Liver (tissue), 8 donors: ENCODE measurements at regions not wholly inside any gene's neighbourhood (a gene's known extent, or its start where the extent isn't known, plus 50 kb on each side); places are given as distances from the start of the nearest gene placed in this dataset.

Experiments
- DNase-seq: peaks from one replicate; pipeline ENCODE4 v3.0.0-alpha.2; 2017; ENCODE audit warnings: low spot score
- H3K27ac ChIP-seq, 2 donors: one replicate each; pipeline ENCODE4 v1.7.0; 2013; ENCODE audit warnings: inconsistent platforms in 2 of 2, low read length in 2 of 2, control low read depth in 1 of 2, low read depth in 1 of 2, mild to moderate bottlenecking in 1 of 2
- H3K27me3 ChIP-seq, 4 donors: one replicate each; pipeline versions ENCODE4 v1.6.1 to v1.7.0; 2013; ENCODE audit warnings: low read length in 3 of 4, inconsistent platforms in 1 of 4, mild to moderate bottlenecking in 1 of 4, moderate library complexity in 1 of 4; ENCODE audit not compliant: control insufficient read depth in 4 of 4, insufficient read depth in 4 of 4
- H3K36me3 ChIP-seq, 4 donors: one replicate each; pipeline versions ENCODE4 v1.6.1 to v1.7.0; 2013; ENCODE audit warnings: low read length in 3 of 4, mild to moderate bottlenecking in 3 of 4, low read depth in 1 of 4, moderate library complexity in 1 of 4; ENCODE audit not compliant: control insufficient read depth in 4 of 4, insufficient read depth in 3 of 4
- H3K4me1 ChIP-seq, 4 donors: one replicate each; pipeline versions ENCODE4 v1.6.1 to v1.7.0; 2013; ENCODE audit warnings: low read length in 3 of 4, mild to moderate bottlenecking in 3 of 4, moderate library complexity in 1 of 4; ENCODE audit not compliant: control insufficient read depth in 4 of 4, insufficient read depth in 4 of 4
- H3K4me3 ChIP-seq, 3 donors: one replicate each; pipeline versions ENCODE4 v1.6.1 to v1.7.0; 2013; ENCODE audit warnings: low read length in 3 of 3, control low read depth in 1 of 3, low read depth in 1 of 3, mild to moderate bottlenecking in 1 of 3
- H3K9ac ChIP-seq, 2 donors: one replicate each; pipeline ENCODE4 v1.7.0; 2013; ENCODE audit warnings: low read length in 2 of 2, mild to moderate bottlenecking in 2 of 2, moderate library complexity in 2 of 2, control low read depth in 1 of 2, low read depth in 1 of 2
- H3K9me3 ChIP-seq, 4 donors: one replicate each; pipeline versions ENCODE4 v1.6.1 to v1.7.0; 2013; ENCODE audit warnings: low read length in 3 of 4; ENCODE audit not compliant: control insufficient read depth in 4 of 4
- CTCF ChIP-seq: fragments of 150-350 bp; IDR thresholded peaks from 2 replicates; pipeline ENCODE4 v1.5.1; 2017; ENCODE audit warnings: improper control_type of control experiment, low read depth, low read length; ENCODE audit not compliant: missing input control
- EGR1 ChIP-seq, 2 donors: IDR thresholded peaks; 2 replicates each; pipeline ENCODE4 v1.6.1; 2016 to 2018; ENCODE audit warnings: antibody characterized with exemption in 2 of 2, low read depth in 2 of 2
- FOXA1 ChIP-seq: IDR thresholded peaks from 2 replicates; pipeline ENCODE4 v1.6.1; 2016; ENCODE audit warnings: antibody characterized with exemption
- FOXA2 ChIP-seq: IDR thresholded peaks from 2 replicates; pipeline ENCODE4 v1.6.1; 2016; ENCODE audit warnings: antibody characterized with exemption
- GABPA ChIP-seq, 2 donors: IDR thresholded peaks in 1 of 2; conservative IDR thresholded peaks in 1 of 2; 2 replicates each; pipeline ENCODE4 v1.6.1; 2016; ENCODE audit warnings: antibody characterized with exemption in 2 of 2, mild to moderate bottlenecking in 1 of 2, moderate library complexity in 1 of 2
- HNF4G ChIP-seq: IDR thresholded peaks from 2 replicates; pipeline ENCODE4 v1.6.1; 2016; ENCODE audit warnings: antibody characterized with exemption
- NR2F2 ChIP-seq: IDR thresholded peaks from 2 replicates; pipeline ENCODE4 v1.6.1; 2016; ENCODE audit warnings: antibody characterized with exemption
- RAD21 ChIP-seq, 2 donors: IDR thresholded peaks; 2 replicates each; pipeline ENCODE4 v1.6.1; 2016; ENCODE audit warnings: antibody characterized with exemption in 2 of 2, mild to moderate bottlenecking in 2 of 2
- RXRA ChIP-seq, 2 donors: IDR thresholded peaks; 2 replicates each; pipeline ENCODE4 v1.6.1; 2017 to 2018; ENCODE audit warnings: antibody characterized with exemption in 2 of 2, mild to moderate bottlenecking in 1 of 2
- SP1 ChIP-seq: IDR thresholded peaks from 2 replicates; pipeline ENCODE4 v1.6.1; 2018; ENCODE audit warnings: antibody characterized with exemption, mild to moderate bottlenecking
- TAF1 ChIP-seq: conservative IDR thresholded peaks from 2 replicates; pipeline ENCODE4 v1.6.1; 2016; ENCODE audit warnings: antibody characterized with exemption, mild to moderate bottlenecking
- YY1 ChIP-seq: IDR thresholded peaks from 2 replicates; pipeline ENCODE4 v1.6.1; 2016; ENCODE audit warnings: antibody characterized with exemption, mild to moderate bottlenecking
- WGBS: extraction: QIAGEN DNeasy Blood & Tissue Kit; methylation state at CpG from one replicate; pipeline ENCODE4 v1.1.7; 2013; 5-methylcytosine and 5-hydroxymethylcytosine counted together
- TF ChIP-seq, protein P1 (sequence below): IDR thresholded peaks from 2 replicates; pipeline ENCODE4 v1.6.1; 2016; ENCODE audit warnings: antibody characterized with exemption
- TF ChIP-seq, protein P2 (sequence below): IDR thresholded peaks from 2 replicates; pipeline ENCODE4 v1.6.1; 2016; ENCODE audit warnings: antibody characterized with exemption
- TF ChIP-seq, protein P3 (sequence below): IDR thresholded peaks from 2 replicates; pipeline ENCODE4 v1.6.1; 2016; ENCODE audit warnings: antibody characterized with exemption
- donor health status: healthy.
- donor health status: healthy.
- donor health status: healthy.
- donor health status: healthy.
- donor health status: healthy.

DNA sequence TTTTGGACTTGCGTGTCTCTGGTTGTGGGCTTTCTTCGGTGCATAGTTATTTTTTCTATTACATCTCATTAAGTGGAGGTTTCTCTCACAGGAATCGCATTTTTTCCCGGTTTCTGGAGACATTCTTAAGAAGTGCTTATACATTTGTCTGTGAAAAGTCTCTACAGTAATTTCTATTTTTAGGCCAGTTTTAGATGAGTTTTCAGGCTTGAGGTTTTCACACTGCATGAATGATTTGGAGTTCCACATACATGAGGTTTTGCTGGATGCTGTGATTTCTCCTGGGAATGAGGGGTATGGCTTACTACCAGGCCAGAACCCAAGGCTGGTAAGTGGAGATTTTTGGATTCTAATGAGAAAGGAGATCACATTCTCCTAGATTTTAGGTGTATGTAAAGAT, 422.6 kb upstream of the SLIT2 start:
- TF ChIP-seq, protein P1, sequence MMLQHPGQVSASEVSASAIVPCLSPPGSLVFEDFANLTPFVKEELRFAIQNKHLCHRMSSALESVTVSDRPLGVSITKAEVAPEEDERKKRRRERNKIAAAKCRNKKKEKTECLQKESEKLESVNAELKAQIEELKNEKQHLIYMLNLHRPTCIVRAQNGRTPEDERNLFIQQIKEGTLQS = no peak
- TF ChIP-seq FOXA2 (no peak), FOXA1 (no peak), GABPA (IDR thresholded peaks at IDR 0.05 in 1 of 2, conservative IDR thresholded peaks at IDR 0.05 in 1 of 2) (no peak), EGR1 (IDR thresholded peaks at IDR 0.05; ENCODE audit: low read depth in 2 of 2) (no peak), RXRA (IDR thresholded peaks at IDR 0.05) (no peak), NR2F2 (no peak), YY1 (no peak), CTCF (no peak), TAF1 (no peak), RAD21 (IDR thresholded peaks at IDR 0.05) (no peak), SP1 (no peak), HNF4G (no peak)
- TF ChIP-seq, protein P2, sequence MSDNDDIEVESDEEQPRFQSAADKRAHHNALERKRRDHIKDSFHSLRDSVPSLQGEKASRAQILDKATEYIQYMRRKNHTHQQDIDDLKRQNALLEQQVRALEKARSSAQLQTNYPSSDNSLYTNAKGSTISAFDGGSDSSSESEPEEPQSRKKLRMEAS = no peak
- TF ChIP-seq, protein P3, sequence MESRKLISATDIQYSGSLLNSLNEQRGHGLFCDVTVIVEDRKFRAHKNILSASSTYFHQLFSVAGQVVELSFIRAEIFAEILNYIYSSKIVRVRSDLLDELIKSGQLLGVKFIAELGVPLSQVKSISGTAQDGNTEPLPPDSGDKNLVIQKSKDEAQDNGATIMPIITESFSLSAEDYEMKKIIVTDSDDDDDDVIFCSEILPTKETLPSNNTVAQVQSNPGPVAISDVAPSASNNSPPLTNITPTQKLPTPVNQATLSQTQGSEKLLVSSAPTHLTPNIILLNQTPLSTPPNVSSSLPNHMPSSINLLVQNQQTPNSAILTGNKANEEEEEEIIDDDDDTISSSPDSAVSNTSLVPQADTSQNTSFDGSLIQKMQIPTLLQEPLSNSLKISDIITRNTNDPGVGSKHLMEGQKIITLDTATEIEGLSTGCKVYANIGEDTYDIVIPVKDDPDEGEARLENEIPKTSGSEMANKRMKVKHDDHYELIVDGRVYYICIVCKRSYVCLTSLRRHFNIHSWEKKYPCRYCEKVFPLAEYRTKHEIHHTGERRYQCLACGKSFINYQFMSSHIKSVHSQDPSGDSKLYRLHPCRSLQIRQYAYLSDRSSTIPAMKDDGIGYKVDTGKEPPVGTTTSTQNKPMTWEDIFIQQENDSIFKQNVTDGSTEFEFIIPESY = no peak
- 93% methylated on average over 4 of the region's 4 CpGs for WGBS
- no peak for DNase-seq
- Histone ChIP-seq H3K9ac (no peak overlapping the region), H3K27ac (no peak overlapping the region), H3K4me1 (no peaks in the 10 kb centered on the region), H3K9me3 (no peaks in the 10 kb centered on the region), H3K27me3 (no peaks in the 10 kb centered on the region), H3K4me3 (no peak overlapping the region), H3K36me3 (no peaks in the 10 kb centered on the region)

- TF ChIP-seq YY1 (no peak), HNF4G (no peak), RXRA (IDR thresholded peaks at IDR 0.05) (no peak), TAF1 (no peak), RAD21 (IDR thresholded peaks at IDR 0.05) (no peak)
- TF ChIP-seq, protein P2 = no peak
- TF ChIP-seq, protein P1 = no peak
These were observed 427.9 kb upstream of the SLIT2 start for GRCh38 chr4:19823781-19824180.

More at GRCh38 chr4:19823781-19824180, 427.9 kb upstream of the SLIT2 start:
- DNase-seq = no peak
- Histone ChIP-seq H3K27ac (no peak overlapping the region), H3K4me1 (no peaks in the 10 kb centered on the region), H3K36me3 (no peaks in the 10 kb centered on the region), H3K9ac (no peak overlapping the region), H3K4me3 (no peak overlapping the region), H3K27me3 (no peaks in the 10 kb centered on the region), H3K9me3 (no peaks in the 10 kb centered on the region)
- 72% methylated on average over 3 of the region's 3 CpGs for WGBS
